K562 (cell line): ENCODE measurements at regions not wholly inside any gene's neighbourhood (a gene's known extent, or its start where the extent isn't known, plus 50 kb on each side); places are given as distances from the start of the nearest gene placed in this dataset.

ENCODE experiments used
- ATAC-seq: fragments of 200-7000 bp; cut with Tn5 transposase; 3 replicates; pipeline ENCODE4 v1.9.1; 2020; ENCODE audit warnings: moderate library complexity
- BruUV-seq: library from RNA; stranded (reverse); fragments of 400-500 nt; replicated peaks from 2 replicates; lab custom pipeline; 2021; lab: Mats Ljungman, UMichigan
- CTCF ChIA-PET: fragments of 300-600 bp; formaldehyde crosslinking; extraction: SDS; loops from one replicate; lab custom pipeline; 2021; ENCODE audit warnings: low intra/inter-chr PET ratio; lab: Yijun Ruan, JAX
- POLR2A ChIA-PET: fragments of 300-600, 350-650 bp; sonication (Branson Sonifier 250); formaldehyde crosslinking; extraction: SDS; loops from one replicate; lab custom pipeline; 2021; ENCODE audit warnings: antibody characterized with exemption, inconsistent platforms; lab: Yijun Ruan, JAX
- DNase-seq, 4 experiments: peaks; one replicate each; pipeline versions ENCODE4 v3.0.0 to v3.0.0-alpha.2; 2011 to 2018; ENCODE audit warnings: low spot score in 3 of 4, mixed read lengths in 3 of 4; ENCODE audit errors: extremely low read depth in 1 of 4
- FAIRE-seq: peaks from 2 replicates; lab custom pipeline; 2011; peaks lifted over from hg19 to GRCh38; lab: Jason Lieb, UNC
- H2AFZ ChIP-seq: 2 replicates; pipeline ENCODE4 v1.6.0; 2011; ENCODE audit warnings: low read depth, low read length, control low read depth, inconsistent platforms
- H3K27ac ChIP-seq: fragments of 200-600 bp; 3 replicates; pipeline ENCODE4 v1.8.0; 2011; ENCODE audit warnings: low read depth, mild to moderate bottlenecking, control low read depth, inconsistent platforms, low read length, moderate library complexity, mixed read lengths; ENCODE audit errors: extremely low read depth
- H3K27me3 ChIP-seq, 2 experiments: fragments of 300-600 bp in 1 of 2; 2 replicates in 1 of 2; 3 replicates in 1 of 2; pipeline versions ENCODE4 v1.6.0 to v1.8.0; 2011; ENCODE audit warnings: inconsistent platforms in 2 of 2, low read length in 2 of 2, mild to moderate bottlenecking in 1 of 2, mixed read lengths in 1 of 2, moderate library complexity in 1 of 2; ENCODE audit not compliant: control insufficient read depth in 2 of 2, insufficient read depth in 2 of 2
- H3K36me3 ChIP-seq: fragments of 300-600 bp; 3 replicates; pipeline ENCODE4 v1.8.0; 2011; ENCODE audit warnings: mild to moderate bottlenecking, low read length, inconsistent platforms; ENCODE audit not compliant: control insufficient read depth, insufficient read depth
- H3K4me1 ChIP-seq, 2 experiments: fragments of 200-600 bp in 1 of 2; replicated peaks in 1 of 2; 2 replicates in 1 of 2; 3 replicates in 1 of 2; pipeline versions ENCODE4 v1.5.1 to v1.8.0; 2011; ENCODE audit warnings: inconsistent platforms in 2 of 2, low read length in 2 of 2, mild to moderate bottlenecking in 1 of 2, mixed read lengths in 1 of 2, moderate library complexity in 1 of 2; ENCODE audit not compliant: control insufficient read depth in 2 of 2, insufficient read depth in 2 of 2
- H3K4me2 ChIP-seq: 2 replicates; pipeline ENCODE4 v1.6.1; 2011; ENCODE audit warnings: low read length, control low read depth, inconsistent platforms, mixed read lengths; ENCODE audit not compliant: insufficient read depth
- H3K4me3 ChIP-seq: fragments of 200-600 bp; sonication (generic), shearing (Covaris generic); 2 replicates; pipeline ENCODE4 v1.5.1; 2016; ENCODE audit warnings: control low read depth, inconsistent platforms
- H3K79me2 ChIP-seq: fragments of 200-600 bp; 3 replicates; pipeline ENCODE4 v1.8.0; 2011; ENCODE audit warnings: low read length, inconsistent platforms; ENCODE audit not compliant: control insufficient read depth, insufficient read depth
- H3K9ac ChIP-seq, 2 experiments: 2 replicates each; pipeline versions ENCODE4 v1.6.0 to v1.6.1; 2011; ENCODE audit warnings: low read depth in 2 of 2, low read length in 2 of 2, control low read depth in 1 of 2, inconsistent platforms in 1 of 2, mild to moderate bottlenecking in 1 of 2, mixed read lengths in 1 of 2; ENCODE audit not compliant: insufficient read depth in 1 of 2
- H3K9me1 ChIP-seq: one replicate; pipeline ENCODE4 v1.6.0; 2011; ENCODE audit warnings: inconsistent platforms, mild to moderate bottlenecking, low read length, moderate library complexity; ENCODE audit not compliant: control insufficient read depth, insufficient read depth
- H3K9me3 ChIP-seq: replicated peaks from 2 replicates; pipeline ENCODE4 v1.5.1; 2011; ENCODE audit warnings: low read depth, low read length, inconsistent platforms; ENCODE audit not compliant: control insufficient read depth, insufficient read depth
- H4K20me1 ChIP-seq: replicated peaks from 2 replicates; pipeline ENCODE4 v1.6.1; 2011; ENCODE audit warnings: low read length, inconsistent platforms, mixed read lengths; ENCODE audit not compliant: control insufficient read depth, insufficient read depth
- CTCF ChIP-seq, 3 experiments: IDR thresholded peaks in 2 of 3; conservative IDR thresholded peaks in 1 of 3; 2 replicates each; pipeline ENCODE4 v1.5.1; 2011 to 2012; ENCODE audit warnings: low read length in 3 of 3, mild to moderate bottlenecking in 3 of 3, control low read depth in 2 of 3, improper control_type of control experiment in 1 of 3, inconsistent platforms in 1 of 3, low read depth in 1 of 3, mixed read lengths in 1 of 3, moderate library complexity in 1 of 3; ENCODE audit not compliant: insufficient read depth in 2 of 3
- POLR2B ChIP-seq: fragments of 450-650 bp; IDR thresholded peaks from 2 replicates; pipeline ENCODE4 v1.6.1; 2018; ENCODE audit warnings: low read depth; ENCODE audit not compliant: partially characterized antibody
- RAD21 ChIP-seq, 2 experiments: fragments of 250-450 bp in 1 of 2; fragments of 450-650 bp in 1 of 2; sonication (Bioruptor Pico) in 1 of 2; formaldehyde crosslinking in 1 of 2; IDR thresholded peaks in 1 of 2; conservative IDR thresholded peaks in 1 of 2; 2 replicates each; pipeline versions ENCODE4 v1.4.0 to v1.8.0; 2020 to 2022; ENCODE audit warnings: mild to moderate bottlenecking in 2 of 2, moderate library complexity in 1 of 2
- REST ChIP-seq, 2 experiments: fragments of 450-650 bp; formaldehyde crosslinking in 1 of 2; IDR thresholded peaks; 2 replicates each; pipeline versions ENCODE4 v1.4.0 to v1.6.1; 2014 to 2020; ENCODE audit warnings: mild to moderate bottlenecking in 2 of 2, borderline replicate concordance in 1 of 2, low read depth in 1 of 2
- SMC3 ChIP-seq: conservative IDR thresholded peaks from 2 replicates; pipeline ENCODE4 v1.6.1; 2011; ENCODE audit warnings: low read depth, low read length, improper control_type of control experiment; ENCODE audit not compliant: insufficient read depth
- TBL1XR1 ChIP-seq, 2 experiments: IDR thresholded peaks; 2 replicates each; pipeline ENCODE4 v1.6.1; 2012; ENCODE audit warnings: improper control_type of control experiment in 2 of 2, low read length in 2 of 2, mild to moderate bottlenecking in 1 of 2
- WGBS: fragments of 100-300 bp; shearing (Covaris generic); methylation state at CpG from one replicate; pipeline ENCODE4 v1.1.6; 2016; ENCODE audit warnings: low coverage, mixed read lengths; ENCODE audit not compliant: insufficient coverage; ENCODE audit errors: missing lambda C conversion rate; 5-methylcytosine and 5-hydroxymethylcytosine counted together
- in situ Hi-C: fragments of 300-500 bp; cut with MboI; formaldehyde crosslinking; loops from 4 replicates; pipeline ENCODE4 v1.15.0; 2018; ENCODE audit warnings: inconsistent platforms, mixed read lengths
- intact Hi-C: fragments of 100-400 bp; cut with micrococcal nuclease; formaldehyde crosslinking; loops from 2 replicates; pipeline ENCODE4 v1.14.2; 2022
- TF ChIP-seq, protein P1 (sequence below): fragments of 450-650 bp; formaldehyde crosslinking; IDR thresholded peaks from 2 replicates; pipeline ENCODE4 v1.4.0; 2020; ENCODE audit warnings: mild to moderate bottlenecking, moderate library complexity

DNA sequence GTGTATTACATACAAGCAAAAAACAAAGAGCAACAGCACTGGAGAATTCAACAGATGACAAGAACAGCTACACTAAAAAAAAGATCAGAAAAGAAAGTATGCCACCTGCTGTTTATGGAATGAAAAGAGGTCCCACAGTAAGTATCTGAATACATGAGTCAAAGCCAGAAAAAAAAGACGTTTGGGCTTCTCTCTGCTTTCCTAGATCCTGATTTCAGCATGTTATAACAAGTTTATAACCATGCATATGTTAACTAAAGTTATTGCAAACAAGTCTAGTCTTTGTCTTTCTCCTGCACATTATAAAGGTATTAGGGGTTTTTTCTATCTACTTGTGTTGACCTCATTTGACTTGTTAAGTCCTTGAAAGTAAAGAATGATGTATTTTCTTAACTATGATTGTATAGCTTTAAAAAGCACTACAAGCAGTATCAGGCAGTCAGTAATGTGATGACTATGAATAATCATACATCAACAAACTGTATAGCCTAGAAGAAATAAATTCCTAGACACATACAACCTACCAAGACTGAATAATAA, 108.5 kb upstream of the COL5A2 start:
- no peak overlapping the region for H3K4me2 ChIP-seq

More for the DNA sequence above, 108.5 kb upstream of the COL5A2 start:
- no peaks in the 10 kb centered on the region for H3K27me3 ChIP-seq
- no peaks in the 10 kb centered on the region for H3K79me2 ChIP-seq
- no peak for FAIRE-seq
- no peak overlapping the region for H3K4me3 ChIP-seq
- ATAC-seq: peak; percentile 68; the same call in 2 of the 3 replicates
- 0% methylated on average over 1 of the region's 1 CpG for WGBS
- no peaks in the 10 kb centered on the region for H3K36me3 ChIP-seq
- no peaks in the 10 kb centered on the region for H3K4me1 ChIP-seq
- H3K9me3 ChIP-seq: no peaks in the 10 kb centered on the region
- ChIA-PET POLR2A (interaction anchor here (0.7 kb wide), 1 partner anchor 145 kb away, joined by 4 read pairs; no protein-coding TSS in a partner anchor), CTCF (interaction anchor here (1.1 to 1.8 kb wide), 3 partner anchors 145 to 763 kb away, joined by 3 to 7 read pairs (median 5); no protein-coding TSS in a partner anchor)
- intact Hi-C loops (loop anchor here (1.0 to 5.0 kb wide), 3 partner anchors 145 to 766 kb away; no protein-coding TSS in a partner anchor), in situ Hi-C loops (no loop called here)
- peak in 1 of 4 experiments; percentile 28 for DNase-seq
- no peaks in the 10 kb centered on the region for H4K20me1 ChIP-seq
- H3K27ac ChIP-seq: no peak overlapping the region
- no TSS peak for BruUV-seq
- TF ChIP-seq RAD21 (CRISPR knock-in tag; conservative IDR thresholded peaks at IDR 0.05 in 1 of 2, IDR thresholded peaks at IDR 0.05 in 1 of 2): peak; percentile 63 to 75
- TF ChIP-seq CTCF (IDR thresholded peaks at IDR 0.05 in 2 of 3, conservative IDR thresholded peaks at IDR 0.05 in 1 of 3; ENCODE audit: insufficient read depth in 2 of 3, low read depth in 1 of 3, low read length in 3 of 3): peak in 2 of 3 experiments; percentile 54 to 59; a peak in 3 of 6 replicates
- no peak for TF ChIP-seq POLR2B
- TF ChIP-seq, protein P1, sequence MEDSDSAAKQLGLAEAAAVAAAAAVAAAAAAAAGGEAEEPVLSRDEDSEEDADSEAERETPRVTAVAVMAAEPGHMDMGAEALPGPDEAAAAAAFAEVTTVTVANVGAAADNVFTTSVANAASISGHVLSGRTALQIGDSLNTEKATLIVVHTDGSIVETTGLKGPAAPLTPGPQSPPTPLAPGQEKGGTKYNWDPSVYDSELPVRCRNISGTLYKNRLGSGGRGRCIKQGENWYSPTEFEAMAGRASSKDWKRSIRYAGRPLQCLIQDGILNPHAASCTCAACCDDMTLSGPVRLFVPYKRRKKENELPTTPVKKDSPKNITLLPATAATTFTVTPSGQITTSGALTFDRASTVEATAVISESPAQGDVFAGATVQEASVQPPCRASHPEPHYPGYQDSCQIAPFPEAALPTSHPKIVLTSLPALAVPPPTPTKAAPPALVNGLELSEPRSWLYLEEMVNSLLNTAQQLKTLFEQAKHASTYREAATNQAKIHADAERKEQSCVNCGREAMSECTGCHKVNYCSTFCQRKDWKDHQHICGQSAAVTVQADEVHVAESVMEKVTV (CRISPR knock-in tag): peak; percentile 45
- TF ChIP-seq SMC3: peak; percentile 49
- TF ChIP-seq REST (IDR thresholded peaks at IDR 0.05; ENCODE audit: borderline replicate concordance): peak; percentile 76
- no peak for TF ChIP-seq REST (CRISPR knock-in tag; IDR thresholded peaks at IDR 0.05; ENCODE audit: low read depth)
- no peak for TF ChIP-seq TBL1XR1 (IDR thresholded peaks at IDR 0.05; ENCODE audit: low read length in 2 of 2)
- no peaks in the 10 kb centered on the region for H3K9me1 ChIP-seq
- H2AFZ ChIP-seq: no peak overlapping the region
- H3K9ac ChIP-seq: no peak overlapping the region
